ENCODE measurements at regions not wholly inside any gene's neighbourhood (a gene's known extent, or its start where the extent isn't known, plus 50 kb on each side); places are given as distances from the start of the nearest gene placed in this dataset.

DNA sequence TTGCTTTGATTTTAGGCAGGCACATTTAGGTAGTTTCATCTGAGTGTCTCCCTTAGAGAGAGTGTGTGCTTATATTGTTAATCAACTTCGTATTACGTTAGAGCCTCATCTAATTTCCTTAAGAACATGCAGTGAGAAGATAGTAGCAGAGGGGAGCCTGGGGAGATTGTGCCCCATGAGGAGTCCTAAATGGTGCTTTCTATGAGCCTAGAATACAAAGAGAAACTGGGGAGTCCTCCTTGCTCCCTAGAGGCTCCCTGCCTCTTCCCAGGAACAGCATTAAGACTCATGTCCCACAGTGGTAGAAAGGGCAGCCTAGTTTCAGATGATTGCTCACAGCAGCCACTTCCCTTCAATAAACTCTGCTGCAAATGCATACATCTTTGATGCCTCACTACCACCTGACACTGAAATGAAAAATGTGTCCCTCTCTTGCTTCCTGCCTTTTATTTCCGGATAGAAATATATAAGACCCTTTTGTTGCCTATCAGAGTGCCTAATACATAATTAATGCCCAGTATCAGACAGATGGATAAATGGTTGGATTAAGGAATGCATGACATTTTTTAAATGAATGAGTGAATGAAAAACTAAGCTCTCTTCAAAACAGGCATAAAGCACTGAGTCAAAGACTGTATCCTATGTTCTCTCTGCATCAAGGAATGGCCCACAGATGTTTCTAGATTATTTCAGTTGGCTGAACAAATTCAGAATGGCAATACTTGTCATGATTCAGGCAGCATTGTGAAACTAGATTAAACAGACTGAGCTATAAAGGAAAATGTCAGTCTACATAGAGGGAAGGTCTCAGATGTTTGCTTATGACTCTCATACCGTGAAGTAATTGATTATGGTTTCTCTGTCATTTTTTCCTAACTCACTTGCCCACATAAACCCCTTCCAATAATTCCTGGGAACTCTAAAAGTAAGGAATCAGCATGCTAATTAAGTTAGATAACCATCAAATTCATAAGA, 362.1 kb downstream of the LRRC3B start:
- TF ChIP-seq, protein P1, sequence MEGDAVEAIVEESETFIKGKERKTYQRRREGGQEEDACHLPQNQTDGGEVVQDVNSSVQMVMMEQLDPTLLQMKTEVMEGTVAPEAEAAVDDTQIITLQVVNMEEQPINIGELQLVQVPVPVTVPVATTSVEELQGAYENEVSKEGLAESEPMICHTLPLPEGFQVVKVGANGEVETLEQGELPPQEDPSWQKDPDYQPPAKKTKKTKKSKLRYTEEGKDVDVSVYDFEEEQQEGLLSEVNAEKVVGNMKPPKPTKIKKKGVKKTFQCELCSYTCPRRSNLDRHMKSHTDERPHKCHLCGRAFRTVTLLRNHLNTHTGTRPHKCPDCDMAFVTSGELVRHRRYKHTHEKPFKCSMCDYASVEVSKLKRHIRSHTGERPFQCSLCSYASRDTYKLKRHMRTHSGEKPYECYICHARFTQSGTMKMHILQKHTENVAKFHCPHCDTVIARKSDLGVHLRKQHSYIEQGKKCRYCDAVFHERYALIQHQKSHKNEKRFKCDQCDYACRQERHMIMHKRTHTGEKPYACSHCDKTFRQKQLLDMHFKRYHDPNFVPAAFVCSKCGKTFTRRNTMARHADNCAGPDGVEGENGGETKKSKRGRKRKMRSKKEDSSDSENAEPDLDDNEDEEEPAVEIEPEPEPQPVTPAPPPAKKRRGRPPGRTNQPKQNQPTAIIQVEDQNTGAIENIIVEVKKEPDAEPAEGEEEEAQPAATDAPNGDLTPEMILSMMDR (IDR thresholded peaks at IDR 0.05 in 8 of 11, conservative IDR thresholded peaks at IDR 0.05 in 3 of 11) = no peak
- TF ChIP-seq POLR2AphosphoS5 (IDR thresholded peaks at IDR 0.05) = no peak
